ENCODE measurements at regions not wholly inside any gene's neighbourhood (a gene's known extent, or its start where the extent isn't known, plus 50 kb on each side); places are given as distances from the start of the nearest gene placed in this dataset.

- no peak for DNase-seq
- 47 to 73% (median 55%) methylated on average over 2 of the region's 2 CpGs for WGBS, 4 donors
- TF ChIP-seq CTCF (IDR thresholded peaks at IDR 0.05), result no peak
- TF ChIP-seq POLR2A (IDR thresholded peaks at IDR 0.05), result no peak
Measured at GRCh38 chr4:156169861-156170260, 216.2 kb upstream of the CTSO start.

DNA sequence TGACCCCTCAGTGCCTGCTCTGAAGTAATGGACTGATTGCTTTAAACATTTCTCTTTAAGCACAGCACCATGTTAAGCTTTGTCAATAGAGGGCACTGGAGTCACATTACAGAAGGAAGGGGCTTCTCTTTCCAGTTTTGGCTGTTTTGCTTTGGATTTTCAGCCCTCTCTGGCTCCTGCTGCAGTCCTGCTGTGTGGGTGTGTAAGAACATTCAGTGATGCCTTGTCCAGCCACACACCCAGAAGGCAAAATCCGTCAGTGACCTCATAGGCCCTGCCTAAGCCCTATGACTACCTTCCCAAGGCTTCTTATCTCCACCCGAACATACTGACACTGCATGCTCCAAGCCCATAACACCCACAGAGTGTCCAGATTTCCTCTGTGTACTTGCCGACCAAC, 215.3 kb upstream of the CTSO start:
- no peak overlapping the region for H3K4me3 ChIP-seq
- H3K27me3 ChIP-seq, result no peaks in the 10 kb centered on the region
- intact Hi-C loops (cut with DNase I), result no loop called here
- DNase-seq, result peak in 4 of 5 donors; percentile 25 to 59 (median 32)
- peak in 9 of 12 donors; percentile 8 to 55 (median 40) for TF ChIP-seq CTCF (IDR thresholded peaks at IDR 0.05)
- TF ChIP-seq POLR2A (IDR thresholded peaks at IDR 0.05), result no peak
- H3K27ac ChIP-seq, result peak overlapping the region in 2 of 12 donors; percentile 2 to 40
- no peaks in the 10 kb centered on the region for H3K9me3 ChIP-seq
- 33 to 43% (median 42%) methylated on average over 3 of the region's 3 CpGs for WGBS, 4 donors
- H3K4me1 ChIP-seq, result peaks cover 0 to 7% (median 0%) of the 10 kb centered on the region in 12 donors
- peak; percentile 85 to 99 (median 94) for ATAC-seq
- no peaks in the 10 kb centered on the region for H3K36me3 ChIP-seq

More at GRCh38 chr4:156169861-156170260, 216.2 kb upstream of the CTSO start:
- Histone ChIP-seq H3K9me3 (peaks cover 0 to 2% (median 0%) of the 10 kb centered on the region in 12 donors), H3K4me1 (peaks cover 0 to 7% (median 0%) of the 10 kb centered on the region in 12 donors), H3K27me3 (no peaks in the 10 kb centered on the region), H3K36me3 (no peaks in the 10 kb centered on the region), H3K27ac (no peak overlapping the region), H3K4me3 (no peak overlapping the region)
- ATAC-seq, result no peak
- intact Hi-C loops (cut with DNase I), result no loop called here

GRCh38 chr4:156168288-156168687, 214.6 kb upstream of the CTSO start:
- intact Hi-C loops (cut with DNase I), result no loop called here
- peaks cover 0 to 7% (median 0%) of the 10 kb centered on the region in 12 donors for H3K4me1 ChIP-seq
- TF ChIP-seq CTCF (IDR thresholded peaks at IDR 0.05) (no peak), POLR2A (IDR thresholded peaks at IDR 0.05) (no peak)
- no peaks in the 10 kb centered on the region for H3K9me3 ChIP-seq
- WGBS, 4 donors, result 47 to 69% (median 61%) methylated on average over 1 of the region's 1 CpG
- H3K4me3 ChIP-seq, result no peak overlapping the region
- ATAC-seq (no peak), DNase-seq (no peak)
- H3K36me3 ChIP-seq, result no peaks in the 10 kb centered on the region
- no peaks in the 10 kb centered on the region for H3K27me3 ChIP-seq
- no peak overlapping the region for H3K27ac ChIP-seq

DNA sequence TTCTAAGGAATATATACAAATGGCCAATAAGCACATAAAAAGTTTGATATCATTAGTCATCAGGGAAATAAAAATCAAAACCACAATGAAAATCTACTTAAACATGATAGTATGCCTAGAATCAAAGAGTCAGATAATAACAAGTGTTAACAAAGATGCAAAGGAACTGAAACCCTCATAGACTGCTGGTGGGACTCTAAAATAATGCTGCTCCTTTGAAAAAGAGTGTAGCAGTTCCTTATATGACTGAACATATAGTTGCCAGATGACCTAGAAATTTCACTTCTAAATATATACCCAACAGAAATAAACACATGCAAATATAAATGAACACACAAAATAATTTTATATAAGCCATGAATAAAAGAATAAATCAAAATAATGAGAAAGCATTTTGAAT, 205.1 kb upstream of the CTSO start:
- no peaks in the 10 kb centered on the region for H3K4me1 ChIP-seq
- H3K36me3 ChIP-seq, result no peaks in the 10 kb centered on the region
- no peak for TF ChIP-seq CTCF (IDR thresholded peaks at IDR 0.05)
- TF ChIP-seq POLR2A (IDR thresholded peaks at IDR 0.05), result no peak
- no peaks in the 10 kb centered on the region for H3K27me3 ChIP-seq
- DNase-seq (no peak), ATAC-seq (no peak)
- no peak overlapping the region for H3K4me3 ChIP-seq
- no peaks in the 10 kb centered on the region for H3K9me3 ChIP-seq
- H3K27ac ChIP-seq, result no peak overlapping the region
- intact Hi-C loops (cut with DNase I), result no loop called here
